HepG2 (cell line): ENCODE measurements at regions not wholly inside any gene's neighbourhood (a gene's known extent, or its start where the extent isn't known, plus 50 kb on each side); places are given as distances from the start of the nearest gene placed in this dataset.
A peak's percentile ranks its signal among the peaks of the same experiment; 100 is the strongest.

Experiments used
- BRF2 ChIP-seq: sonication (generic); formaldehyde crosslinking; IDR thresholded peaks from 2 replicates; pipeline ENCODE4 v1.8.1; 2022; ENCODE audit warnings: mild to moderate bottlenecking, missing genetic modification reagents
- ETV5 ChIP-seq: IDR thresholded peaks from 2 replicates; pipeline ENCODE4 v1.6.1; 2018; ENCODE audit warnings: missing biosample characterization, missing genetic modification reagents, inconsistent platforms, borderline replicate concordance
- GPN1 ChIP-seq: sonication (generic); formaldehyde crosslinking; IDR thresholded peaks from 2 replicates; pipeline ENCODE4 v1.5.1; 2020; ENCODE audit warnings: missing genetic modification reagents, borderline replicate concordance
- MAFF ChIP-seq: IDR thresholded peaks from 2 replicates; pipeline ENCODE4 v1.6.1; 2011; ENCODE audit warnings: low read depth, low read length, improper control_type of control experiment
- MXD4 ChIP-seq: IDR thresholded peaks from 2 replicates; pipeline ENCODE4 v1.6.1; 2016; ENCODE audit warnings: mild to moderate bottlenecking, missing biosample characterization, missing genetic modification reagents
- PHB2 ChIP-seq: fragments of 450-650 bp; IDR thresholded peaks from 2 replicates; pipeline ENCODE4 v1.6.1; 2018; ENCODE audit not compliant: partially characterized antibody
- RFX1 ChIP-seq: fragments of 450-650 bp; IDR thresholded peaks from 2 replicates; pipeline ENCODE4 v1.6.1; 2017
- SP5 ChIP-seq: IDR thresholded peaks from 2 replicates; pipeline ENCODE4 v1.6.1; 2016; ENCODE audit warnings: low read depth, borderline replicate concordance
- TBL1XR1 ChIP-seq: fragments of 150-350 bp; IDR thresholded peaks from 2 replicates; pipeline ENCODE4 v1.6.1; 2014; ENCODE audit warnings: borderline replicate concordance, low read length; ENCODE audit not compliant: partially characterized antibody
- ZBTB4 ChIP-seq: sonication (generic); formaldehyde crosslinking; IDR thresholded peaks from 2 replicates; pipeline ENCODE4 v1.4.0; 2020; ENCODE audit warnings: missing genetic modification reagents, mild to moderate bottlenecking, borderline replicate concordance
- ZFP91 ChIP-seq: sonication (generic); formaldehyde crosslinking; IDR thresholded peaks from 2 replicates; pipeline ENCODE4 v1.9.0; 2022; ENCODE audit warnings: missing genetic modification reagents, mild to moderate bottlenecking, borderline replicate concordance
- ZGPAT ChIP-seq: IDR thresholded peaks from 2 replicates; pipeline ENCODE4 v1.6.1; 2016; ENCODE audit warnings: mild to moderate bottlenecking
- ZMYM2 ChIP-seq: sonication (generic); formaldehyde crosslinking; IDR thresholded peaks from 2 replicates; pipeline ENCODE4 v1.8.0; 2022; ENCODE audit warnings: mild to moderate bottlenecking, missing genetic modification reagents
- ZNF235 ChIP-seq: sonication (generic); formaldehyde crosslinking; IDR thresholded peaks from 2 replicates; pipeline ENCODE4 v1.8.1; 2023; ENCODE audit warnings: mild to moderate bottlenecking, missing genetic modification reagents, borderline replicate concordance
- ZNF441 ChIP-seq: sonication (generic); formaldehyde crosslinking; IDR thresholded peaks from 2 replicates; pipeline ENCODE4 v1.7.0; 2021; ENCODE audit warnings: missing genetic modification reagents, borderline replicate concordance
- ZNF446 ChIP-seq: sonication (generic); formaldehyde crosslinking; IDR thresholded peaks from 2 replicates; pipeline ENCODE4 v1.5.0; 2020; ENCODE audit warnings: mild to moderate bottlenecking, missing genetic modification reagents
- ZNF496 ChIP-seq: sonication (generic); formaldehyde crosslinking; IDR thresholded peaks from 2 replicates; pipeline ENCODE4 v1.8.1; 2023; ENCODE audit warnings: mild to moderate bottlenecking, moderate library complexity, missing genetic modification reagents; ENCODE audit not compliant: insufficient replicate concordance
- ZNF607 ChIP-seq: sonication (generic); formaldehyde crosslinking; IDR thresholded peaks from 2 replicates; pipeline ENCODE4 v1.5.1; 2020; ENCODE audit warnings: missing genetic modification reagents, mild to moderate bottlenecking, borderline replicate concordance
- ZNF768 ChIP-seq: sonication (generic); formaldehyde crosslinking; IDR thresholded peaks from 2 replicates; pipeline ENCODE4 v1.4.0; 2020; ENCODE audit warnings: missing genetic modification reagents

- TF ChIP-seq ZNF446 (CRISPR knock-in tag) (no peak), PHB2 (no peak), TBL1XR1 (no peak), ZNF441 (CRISPR knock-in tag) (no peak), ZNF607 (CRISPR knock-in tag) (no peak), ZMYM2 (CRISPR knock-in tag) (no peak), SP5 (CRISPR knock-in tag) (no peak), RFX1 (no peak), ZGPAT (peak; percentile 74), ETV5 (CRISPR knock-in tag) (no peak), ZBTB4 (no peak), ZFP91 (CRISPR knock-in tag) (no peak), MAFF (peak; percentile 63), GPN1 (CRISPR knock-in tag) (no peak), ZNF768 (CRISPR knock-in tag) (no peak), ZNF235 (CRISPR knock-in tag) (no peak), ZNF496 (no peak), BRF2 (CRISPR knock-in tag) (no peak), MXD4 (CRISPR knock-in tag) (0 out of 2 replicates have a peak, but pooled peaks have one; percentile 39)
Measured at GRCh38 chr9:87395804-87396479, 101.7 kb upstream of the DAPK1 start (continued).
